ENCODE measurements at regions not wholly inside any gene's neighbourhood (a gene's known extent, or its start where the extent isn't known, plus 50 kb on each side); places are given as distances from the start of the nearest gene placed in this dataset.

DNA sequence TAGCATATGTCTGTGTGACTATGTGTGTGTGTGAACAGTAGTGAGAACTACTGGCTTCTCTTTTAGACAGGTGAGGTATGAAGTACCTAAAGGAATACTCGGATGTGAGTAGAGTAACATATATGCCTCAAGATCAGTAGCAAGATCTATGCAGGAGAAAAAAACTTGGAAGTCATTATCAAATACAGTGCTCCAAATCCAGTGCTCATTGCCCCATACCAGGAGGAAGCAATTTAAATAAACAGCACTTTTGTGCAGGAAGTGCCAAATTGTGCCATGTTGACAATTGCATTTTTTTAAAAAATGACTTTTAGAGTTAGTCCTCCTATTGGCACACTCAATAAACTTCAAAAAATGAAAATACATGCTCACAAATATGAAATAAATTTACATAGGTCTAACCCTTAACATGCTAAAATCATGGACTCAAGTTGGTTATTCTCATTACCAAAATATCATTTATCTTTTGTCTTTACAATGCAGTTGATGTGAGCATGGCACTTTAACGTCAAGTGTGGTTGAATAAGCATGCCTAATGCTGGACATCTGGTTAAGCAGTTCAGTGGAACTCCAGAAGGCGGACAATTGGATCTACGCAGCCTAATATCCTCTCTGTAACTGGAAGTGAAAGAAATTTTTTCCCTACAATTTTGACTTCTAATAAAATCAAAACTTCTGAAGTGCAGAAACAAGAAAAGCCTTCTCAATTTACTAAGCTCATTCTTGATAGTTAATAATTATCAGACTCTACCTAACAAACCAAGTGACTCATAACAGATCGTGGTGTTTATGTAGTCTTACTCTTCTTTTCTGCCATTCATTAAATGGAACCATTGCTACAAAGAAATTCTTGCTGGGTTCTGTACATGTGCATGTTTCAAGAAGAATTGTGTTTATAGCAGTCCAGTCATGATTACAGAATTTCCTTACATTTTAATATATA lies 195.2 kb downstream of the MDFIC start:
- no peak for DNase-seq

DNA sequence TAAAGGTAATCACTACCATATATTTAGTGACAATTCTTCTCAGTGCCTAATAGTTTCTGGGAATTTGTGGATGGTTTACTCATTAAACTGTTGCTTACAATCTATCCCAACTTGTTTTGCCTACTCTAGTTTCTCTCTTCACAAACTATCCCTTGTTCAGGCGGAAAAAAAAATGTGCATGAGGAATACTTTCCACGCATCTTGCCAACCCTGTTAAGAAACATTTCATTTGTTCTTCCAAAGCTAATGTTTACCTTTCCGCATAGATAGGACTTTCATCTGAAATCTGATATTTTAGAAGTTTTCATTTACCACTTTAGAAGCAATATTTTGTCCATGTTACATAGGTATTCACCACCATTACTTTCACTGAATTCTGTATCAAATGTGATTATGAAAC lies 191.9 kb downstream of the MDFIC start:
- DNase-seq, result no peak

- no peak for DNase-seq
These were observed 191.2 kb downstream of the MDFIC start for GRCh38 chr7:115113131-115113530.

GRCh38 chr7:115110523-115110922 lies 188.6 kb downstream of the MDFIC start:
- no peak for DNase-seq

DNA sequence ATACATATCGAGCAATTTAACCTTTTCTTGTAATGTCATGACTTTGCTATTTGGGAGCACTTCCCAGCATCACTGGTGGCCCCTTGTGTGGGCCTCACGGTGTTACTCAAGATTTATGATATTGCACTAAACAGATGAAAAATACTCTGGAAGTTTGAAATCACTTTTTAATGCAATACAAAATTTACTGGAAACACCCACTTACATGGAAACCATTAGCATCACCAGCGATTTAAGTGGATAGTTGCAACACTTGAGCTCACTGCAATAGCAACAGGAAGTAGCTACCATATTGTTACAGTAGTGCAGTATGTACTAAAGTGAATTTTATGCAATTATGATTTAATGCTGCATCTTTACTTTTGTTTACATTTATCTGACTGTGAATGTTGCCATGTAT lies 184.4 kb downstream of the MDFIC start:
- DNase-seq, result no peak

- no peak for DNase-seq
These were observed 180.8 kb downstream of the MDFIC start for GRCh38 chr7:115102738-115103137.

- DNase-seq, result no peak
These were observed 179.3 kb downstream of the MDFIC start for GRCh38 chr7:115101199-115101598.

DNA sequence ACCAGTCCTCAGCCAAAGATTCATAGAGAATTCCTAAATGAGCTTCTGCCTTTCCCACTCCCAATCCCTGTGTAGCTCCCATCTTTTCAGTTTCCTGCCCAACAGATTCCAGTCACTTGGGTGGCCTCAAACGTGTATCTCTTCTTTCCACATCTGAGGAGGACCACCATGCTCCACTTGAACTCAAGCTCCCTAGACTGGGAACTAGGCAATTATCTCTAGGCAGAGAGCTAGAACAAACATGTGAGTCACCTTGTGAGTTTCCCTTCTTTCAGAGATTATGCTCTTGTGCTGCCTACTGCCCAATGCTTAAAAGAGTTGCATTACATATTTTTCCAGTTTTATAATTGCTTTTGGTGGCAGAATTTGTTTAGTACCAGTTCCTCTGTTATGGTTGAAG lies 178.0 kb downstream of the MDFIC start:
- no peak for DNase-seq

DNA sequence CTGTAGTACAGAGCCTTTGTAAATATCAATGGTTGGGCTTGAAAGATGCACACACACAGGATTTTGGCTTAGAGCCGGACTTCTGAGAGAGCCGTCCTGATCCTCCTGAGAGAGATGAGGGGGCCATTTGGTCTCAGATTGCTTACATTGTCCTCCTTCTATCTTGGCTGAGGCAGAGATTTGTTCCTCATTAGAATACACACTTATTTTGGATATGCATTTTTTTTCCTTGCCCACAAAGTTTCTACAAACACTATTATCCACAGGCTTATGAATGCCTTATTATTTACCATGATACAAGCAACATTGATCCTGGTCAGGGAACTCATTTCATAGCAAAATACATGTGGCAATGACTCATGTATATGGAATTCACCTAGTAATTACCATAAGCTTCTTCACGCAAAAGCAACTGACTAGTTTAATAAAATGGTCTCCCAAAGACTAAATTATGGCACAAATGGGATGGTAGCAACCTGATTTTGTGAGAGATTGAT lies 175.3 kb downstream of the MDFIC start:
- no peak for DNase-seq

DNA sequence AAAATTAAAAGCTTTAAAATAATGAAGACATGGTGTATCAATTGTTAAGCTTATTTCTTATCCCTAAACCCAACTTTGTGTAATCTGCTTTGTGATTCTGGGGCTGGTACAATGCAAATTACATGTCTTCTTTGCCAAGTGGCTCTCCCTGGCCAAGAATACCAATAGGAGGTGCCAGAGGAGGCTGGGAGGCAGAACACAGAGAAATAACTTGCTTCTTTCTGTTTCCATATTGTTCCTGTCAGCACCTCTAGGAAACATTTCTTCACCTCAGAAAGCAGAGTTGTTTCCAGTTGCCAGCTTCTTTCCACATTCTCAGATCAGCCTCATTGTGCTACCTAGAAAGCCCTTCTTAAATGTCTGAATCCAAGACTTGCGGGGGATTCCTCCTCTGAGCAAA lies 174.4 kb downstream of the MDFIC start:
- no peak for DNase-seq

- DNase-seq, result no peak
These were observed 172.3 kb downstream of the MDFIC start for GRCh38 chr7:115094163-115094562.

DNA sequence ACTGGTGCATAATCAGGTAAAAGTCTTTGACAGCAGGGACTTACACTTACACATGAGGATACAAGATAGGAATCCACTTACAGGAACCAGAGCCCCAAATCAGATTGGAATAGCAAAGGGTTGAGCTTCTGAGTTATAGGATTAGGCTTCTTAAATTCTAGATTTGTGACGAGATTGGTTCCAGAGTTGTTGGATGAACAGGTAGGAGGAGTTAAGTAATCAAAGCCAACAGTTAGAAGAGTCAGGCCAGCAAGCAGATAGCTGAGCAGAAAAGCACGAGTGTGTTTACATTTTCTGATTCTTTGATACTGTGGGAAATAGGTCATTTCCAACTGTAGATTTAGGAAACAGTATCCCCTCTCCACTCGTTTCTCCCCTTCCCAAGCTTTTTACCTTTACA lies 167.0 kb downstream of the MDFIC start:
- no peak for DNase-seq

GRCh38 chr7:115087437-115087836 lies 165.5 kb downstream of the MDFIC start:
- no peak for DNase-seq

DNA sequence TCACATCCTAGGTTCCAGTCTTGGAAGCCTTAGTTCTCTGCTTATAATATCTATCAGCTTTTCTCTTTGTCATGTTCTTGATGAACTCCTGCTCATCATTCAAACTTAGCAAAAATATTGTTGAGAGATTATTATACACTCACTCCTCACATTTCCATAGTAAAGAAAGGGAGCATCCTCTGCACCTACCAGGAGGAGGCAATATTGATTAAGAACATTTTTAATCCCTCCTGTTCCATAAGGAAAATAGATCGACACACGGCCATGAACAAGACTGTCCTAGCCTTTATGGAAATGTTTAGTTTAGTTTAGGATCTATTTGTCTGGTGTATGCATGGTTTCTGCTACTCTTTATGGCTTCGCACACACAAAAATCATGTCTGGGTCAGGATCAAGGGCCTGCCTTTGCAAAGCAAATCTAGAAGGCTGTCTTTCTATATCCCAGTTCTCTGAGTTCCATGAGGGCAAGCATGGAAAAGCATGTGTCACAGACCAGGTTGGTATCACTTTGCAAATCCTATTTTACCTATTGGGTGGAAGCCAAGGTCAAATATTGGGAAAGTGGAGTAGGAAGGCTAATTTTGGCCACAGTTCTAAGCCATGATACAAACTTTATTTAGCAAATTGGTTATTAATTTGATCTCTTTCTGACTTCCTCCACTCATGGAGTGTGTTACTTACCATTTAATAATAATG lies 164.4 kb downstream of the MDFIC start:
- no peak for DNase-seq

DNA sequence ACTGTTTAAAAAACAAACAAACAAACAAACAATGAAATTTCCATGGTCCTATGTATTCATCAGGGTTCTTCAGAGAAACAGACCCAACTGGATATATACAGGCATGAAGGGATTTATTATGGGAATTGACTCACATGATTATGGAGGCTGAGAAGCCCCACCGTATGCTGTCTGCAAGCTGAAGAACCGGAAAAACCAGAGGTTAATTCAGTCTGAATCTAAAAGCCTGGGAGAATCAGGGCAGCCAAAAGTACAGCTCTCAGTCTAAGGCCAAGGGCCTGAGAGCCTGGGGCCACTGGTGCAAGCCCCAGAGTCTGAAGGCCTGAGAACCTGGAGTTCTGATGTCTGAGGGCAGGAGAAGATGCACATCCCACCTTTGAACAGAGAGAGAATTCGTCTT lies 163.5 kb downstream of the MDFIC start:
- no peak for DNase-seq

GRCh38 chr7:115083935-115084334 lies 162.0 kb downstream of the MDFIC start:
- DNase-seq, result no peak

GRCh38 chr7:115081772-115082171 lies 159.9 kb downstream of the MDFIC start:
- DNase-seq, result no peak

- DNase-seq, result no peak
These were observed 157.0 kb downstream of the MDFIC start for GRCh38 chr7:115078851-115079250.

GRCh38 chr7:115078386-115078785 lies 156.5 kb downstream of the MDFIC start:
- no peak for DNase-seq

DNA sequence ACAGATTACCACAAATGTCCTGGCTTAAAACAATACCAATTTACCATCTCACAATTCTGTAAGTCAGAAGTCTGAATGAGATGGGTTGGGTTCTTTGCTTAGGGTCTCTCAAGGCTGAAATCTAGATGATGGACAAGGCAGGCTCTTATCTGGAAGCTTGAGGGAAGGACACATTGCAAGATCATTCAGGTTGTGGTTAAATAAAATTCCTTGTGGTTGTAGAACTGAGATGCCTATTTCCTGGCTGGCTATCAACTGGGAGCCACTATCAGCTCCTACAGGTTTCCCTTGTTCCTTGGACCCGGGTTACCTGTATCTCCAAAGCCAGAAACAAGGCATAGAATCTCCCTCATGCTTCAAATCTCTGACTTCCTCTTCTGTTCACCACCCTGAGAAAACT lies 148.4 kb downstream of the MDFIC start:
- no peak for DNase-seq
